NCI-H2171 treated with DMSO at 0.1 percent for 48 hours (cell line): ENCODE measurements at regions not wholly inside any gene's neighbourhood (a gene's known extent, or its start where the extent isn't known, plus 50 kb on each side); places are given as distances from the start of the nearest gene placed in this dataset.
"Not testable (repeated sequence)": the region's sequence is repeated elsewhere in the genome, so short reads cannot be mapped to it uniquely, and the experiment has no call there.

Experiments
- DNase-seq: peaks from one replicate; lab custom pipeline; 2025; lab: John Stamatoyannopoulos, UW

DNA sequence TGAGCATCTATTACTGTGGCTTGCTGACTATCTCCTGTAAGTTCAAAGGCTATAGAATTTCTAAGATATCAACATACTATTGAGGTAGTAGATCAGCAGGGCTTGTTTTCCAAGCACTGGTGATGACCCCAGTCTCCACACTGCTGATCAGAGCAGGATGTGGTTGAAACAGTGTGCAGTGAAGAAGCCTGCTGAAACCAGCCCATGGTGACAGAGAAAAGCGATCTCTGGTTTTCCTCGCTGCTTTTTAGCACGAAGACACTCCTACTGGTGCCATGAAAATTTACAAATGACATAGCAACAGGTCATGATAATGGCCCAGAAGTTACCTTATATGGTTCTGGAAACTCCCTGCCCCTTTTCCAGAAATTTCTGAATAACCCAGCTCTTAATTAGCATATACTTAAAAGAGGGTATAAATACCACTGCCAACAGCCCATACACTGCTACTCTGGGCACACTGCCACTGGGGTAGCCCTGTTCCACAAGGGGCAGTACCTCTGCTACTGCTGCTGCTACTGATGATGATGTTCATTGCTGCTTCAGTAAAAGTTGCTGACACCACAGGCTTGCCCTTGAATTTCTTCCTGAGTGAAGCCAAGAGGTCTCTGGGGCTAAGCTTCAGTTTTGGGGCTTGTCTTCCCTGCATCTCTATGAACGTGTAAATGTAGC, 1689.5 kb upstream of the PCDH10 start:
- DNase-seq, result peak; percentile 78

DNA sequence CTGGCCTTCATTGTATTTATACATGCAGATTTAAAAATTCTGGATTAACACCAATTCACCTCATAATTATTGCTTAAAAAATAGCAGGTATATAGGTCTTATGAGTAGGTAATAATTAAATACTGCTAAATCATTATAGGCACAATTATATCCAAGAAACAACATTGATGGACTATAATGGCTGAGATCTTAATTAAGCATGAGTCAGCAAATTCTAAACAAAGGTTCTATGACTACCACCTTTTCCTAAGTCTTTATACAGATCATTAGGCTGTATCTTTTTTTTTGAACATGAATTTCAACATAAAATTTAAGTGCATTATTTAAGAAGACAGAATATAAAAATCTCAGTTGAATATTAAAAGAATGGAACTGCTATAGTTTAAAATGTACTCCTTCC, 1678.7 kb upstream of the PCDH10 start:
- DNase-seq, result no peak

- DNase-seq, result no peak
These were observed 1660.3 kb upstream of the PCDH10 start for GRCh38 chr4:131488772-131489171.

GRCh38 chr4:131496211-131496610, 1652.9 kb upstream of the PCDH10 start:
- DNase-seq, result not testable (repeated sequence)

DNA sequence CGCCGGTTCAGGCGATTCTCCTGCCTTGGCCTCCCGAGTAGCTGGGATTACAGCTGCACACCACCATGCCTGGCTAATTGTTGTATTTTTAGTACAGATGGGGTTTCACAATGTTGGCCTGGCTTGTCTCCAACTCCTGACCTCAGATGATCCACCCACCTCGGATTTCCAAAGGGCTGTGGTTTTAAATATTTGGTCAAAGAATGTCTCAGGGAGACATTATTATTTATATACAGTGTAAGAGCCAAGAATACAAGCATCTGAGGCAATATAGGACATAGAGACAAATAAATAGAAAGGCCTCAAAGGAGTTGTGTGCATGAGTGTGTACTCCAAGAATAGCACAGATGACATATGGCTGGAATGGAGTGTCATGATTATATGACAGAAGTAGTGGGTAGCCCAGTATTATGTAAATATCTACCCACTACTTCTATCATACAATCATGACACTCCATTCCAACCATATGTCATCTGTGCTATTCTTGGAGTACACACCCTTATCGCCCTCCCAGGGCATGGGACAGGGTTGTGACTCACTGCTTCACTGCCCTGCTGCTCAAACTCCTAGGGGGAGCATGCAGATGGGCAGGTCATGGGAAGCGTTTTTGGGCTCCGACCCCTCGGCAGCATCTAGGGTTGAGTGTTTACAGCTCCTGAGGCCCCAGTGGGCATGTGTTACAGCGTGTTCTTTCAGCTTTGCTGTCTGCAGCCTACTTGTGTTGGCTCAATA, 1649.8 kb upstream of the PCDH10 start:
- peak; percentile 89 for DNase-seq

DNA sequence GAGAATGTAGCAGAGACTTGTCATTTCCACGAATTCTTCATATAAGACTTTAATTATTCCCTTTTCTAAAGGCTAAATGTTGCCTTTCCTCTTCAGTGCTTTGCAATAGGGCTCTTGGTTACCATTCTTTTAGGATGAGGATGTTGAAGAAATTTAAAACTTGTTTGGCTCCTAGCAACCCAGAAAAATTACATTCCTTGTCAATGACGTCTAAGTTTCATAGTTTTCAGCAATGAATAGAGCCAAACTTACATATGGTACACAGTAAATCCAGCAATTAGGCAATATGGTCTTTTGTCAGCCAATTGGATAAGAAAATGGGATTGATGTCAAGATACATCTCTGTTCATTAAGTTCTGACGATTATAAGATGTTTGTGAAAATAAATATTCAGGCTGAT, 1639.6 kb upstream of the PCDH10 start:
- DNase-seq, result no peak

- DNase-seq, result no peak
These were observed 1622.4 kb upstream of the PCDH10 start for GRCh38 chr4:131526686-131527085.

GRCh38 chr4:131531087-131531486, 1618.0 kb upstream of the PCDH10 start:
- no peak for DNase-seq

DNA sequence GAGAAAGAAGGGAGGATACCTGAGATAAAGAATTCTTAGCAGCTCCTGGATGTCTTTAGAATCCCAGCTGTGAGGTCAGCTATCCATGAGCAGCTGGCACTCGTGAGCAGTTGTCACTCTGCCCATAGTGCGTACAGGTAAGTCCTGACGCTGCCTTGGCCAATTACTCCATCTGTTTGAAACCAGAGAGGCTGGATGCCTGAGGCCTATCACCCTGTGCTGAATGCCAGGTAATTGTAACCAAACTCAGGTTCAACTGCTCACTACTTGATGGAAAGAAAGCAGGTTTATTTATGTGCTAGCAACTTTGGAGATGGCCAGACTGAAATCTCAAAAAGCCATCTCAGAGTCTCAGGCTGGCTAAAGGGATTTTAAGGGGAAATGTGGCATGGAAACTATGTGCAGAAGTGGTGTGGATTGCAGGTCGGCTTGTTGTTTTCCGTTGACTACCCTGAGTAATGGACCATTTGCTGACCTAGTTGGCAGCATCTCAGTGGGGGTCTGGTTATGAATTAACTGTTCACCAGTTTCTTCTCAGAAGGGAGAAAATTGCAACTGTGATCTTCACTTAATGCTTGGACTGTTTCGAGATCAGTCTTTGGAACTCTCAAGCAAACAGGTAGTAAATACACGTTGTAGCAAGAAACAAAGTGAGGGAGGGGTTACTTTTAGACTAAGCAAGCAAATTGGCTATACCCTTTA, 1614.0 kb upstream of the PCDH10 start:
- peak; percentile 84 for DNase-seq

DNA sequence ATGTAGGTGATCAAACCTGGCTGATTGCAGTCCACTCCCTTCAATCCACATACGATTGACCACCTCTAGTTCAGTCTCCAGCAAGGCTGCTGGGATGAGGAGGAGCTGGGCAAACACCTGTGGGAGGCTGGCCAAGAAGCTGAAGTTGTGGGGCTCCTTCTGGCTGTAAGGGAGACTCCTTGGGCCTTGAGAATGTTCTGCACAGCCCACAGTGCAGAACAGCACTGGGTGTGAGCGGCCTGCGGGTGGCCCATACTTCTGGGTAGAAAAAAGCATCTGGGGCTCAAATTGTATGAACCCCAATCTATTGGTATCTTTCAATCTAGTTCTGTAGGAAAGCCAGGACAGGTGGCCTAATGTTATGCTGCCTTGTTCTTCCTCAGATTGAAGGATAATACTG, 1608.8 kb upstream of the PCDH10 start:
- DNase-seq, result no peak

DNA sequence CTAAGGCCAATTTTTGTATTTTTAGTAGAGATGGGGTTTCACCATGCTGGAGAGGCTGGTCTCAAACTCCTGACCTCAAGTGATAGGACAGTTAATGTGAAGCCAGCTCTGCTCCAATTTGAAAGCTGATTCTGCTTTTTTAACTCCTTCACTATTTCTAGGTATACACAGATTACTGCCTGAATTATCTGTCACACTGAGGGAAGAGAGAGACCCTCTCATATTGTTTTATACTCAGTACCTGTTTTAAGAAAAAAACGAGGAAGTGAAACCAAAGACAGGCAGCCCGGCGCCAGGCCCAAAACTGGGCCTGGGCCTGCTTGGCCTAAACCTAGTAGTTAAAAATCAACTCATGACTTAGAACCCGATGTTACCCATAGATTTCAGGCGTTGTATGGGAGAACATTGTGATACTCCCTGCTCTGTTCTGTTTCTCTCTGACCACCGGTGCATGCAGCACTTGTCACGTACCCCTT, 1601.5 kb upstream of the PCDH10 start:
- DNase-seq, result no peak

GRCh38 chr4:131551306-131551705, 1597.8 kb upstream of the PCDH10 start:
- DNase-seq, result no peak

DNA sequence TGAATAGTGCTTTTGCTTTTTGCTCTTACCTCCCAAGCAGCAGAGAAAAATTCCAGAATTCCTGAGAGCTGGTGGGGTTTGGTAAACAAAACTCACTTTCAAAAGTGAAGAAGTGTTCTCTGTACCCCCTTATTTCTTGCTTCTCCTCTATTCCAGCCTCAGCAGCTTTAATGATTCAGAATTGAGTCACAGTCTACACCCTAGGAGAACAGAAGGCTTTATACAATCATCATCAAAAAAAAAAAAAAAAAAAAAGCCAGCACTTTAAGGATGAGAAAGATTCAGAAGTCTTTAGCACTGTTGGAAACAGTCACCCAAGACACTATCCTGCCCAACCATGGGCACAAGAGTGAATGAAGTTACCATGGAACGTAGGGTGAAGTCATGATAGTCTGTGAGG, 1583.1 kb upstream of the PCDH10 start:
- no peak for DNase-seq

GRCh38 chr4:131584587-131584986, 1564.5 kb upstream of the PCDH10 start:
- DNase-seq, result peak; percentile 73

DNA sequence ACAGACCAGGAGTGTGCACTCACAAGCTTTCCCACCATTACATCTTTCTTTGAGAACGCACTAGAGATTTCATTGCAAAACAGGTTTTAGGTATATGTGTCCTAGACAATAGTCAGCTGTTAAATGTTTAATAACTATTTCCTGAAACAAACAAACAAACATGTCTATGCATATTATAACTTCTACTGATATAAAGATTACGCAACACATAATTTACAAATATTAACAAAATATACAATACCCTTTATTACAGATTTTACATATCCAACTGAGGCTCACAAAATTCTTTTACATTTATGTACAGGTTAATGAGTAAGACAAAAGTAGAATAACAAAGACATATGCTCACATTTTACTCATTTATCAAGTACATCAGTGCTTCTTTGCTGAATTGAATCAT, 1554.0 kb upstream of the PCDH10 start:
- DNase-seq, result no peak

- no peak for DNase-seq
These were observed 1545.4 kb upstream of the PCDH10 start for GRCh38 chr4:131603705-131604104.

- no peak for DNase-seq
These were observed 1540.1 kb upstream of the PCDH10 start for GRCh38 chr4:131609039-131609438.

DNA sequence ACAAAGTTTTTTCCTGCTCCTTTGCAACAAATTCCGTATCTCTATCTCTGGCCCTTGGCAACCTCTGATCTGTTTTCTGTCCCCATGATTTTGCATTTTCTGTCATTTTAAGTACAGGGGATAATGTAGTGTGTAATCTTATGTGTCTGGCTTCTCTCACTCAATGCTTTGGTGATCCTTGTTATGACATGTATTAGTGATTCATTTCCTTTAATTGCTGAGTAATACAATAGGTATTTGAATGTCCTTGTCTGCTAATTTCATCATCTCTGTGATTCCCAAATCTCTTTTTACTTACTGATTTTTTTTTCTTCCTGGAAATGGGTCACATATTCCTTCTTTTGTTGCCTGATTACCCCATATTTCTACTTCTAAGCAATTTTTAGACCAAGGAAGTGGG, 1538.6 kb upstream of the PCDH10 start:
- not testable (repeated sequence) for DNase-seq

DNA sequence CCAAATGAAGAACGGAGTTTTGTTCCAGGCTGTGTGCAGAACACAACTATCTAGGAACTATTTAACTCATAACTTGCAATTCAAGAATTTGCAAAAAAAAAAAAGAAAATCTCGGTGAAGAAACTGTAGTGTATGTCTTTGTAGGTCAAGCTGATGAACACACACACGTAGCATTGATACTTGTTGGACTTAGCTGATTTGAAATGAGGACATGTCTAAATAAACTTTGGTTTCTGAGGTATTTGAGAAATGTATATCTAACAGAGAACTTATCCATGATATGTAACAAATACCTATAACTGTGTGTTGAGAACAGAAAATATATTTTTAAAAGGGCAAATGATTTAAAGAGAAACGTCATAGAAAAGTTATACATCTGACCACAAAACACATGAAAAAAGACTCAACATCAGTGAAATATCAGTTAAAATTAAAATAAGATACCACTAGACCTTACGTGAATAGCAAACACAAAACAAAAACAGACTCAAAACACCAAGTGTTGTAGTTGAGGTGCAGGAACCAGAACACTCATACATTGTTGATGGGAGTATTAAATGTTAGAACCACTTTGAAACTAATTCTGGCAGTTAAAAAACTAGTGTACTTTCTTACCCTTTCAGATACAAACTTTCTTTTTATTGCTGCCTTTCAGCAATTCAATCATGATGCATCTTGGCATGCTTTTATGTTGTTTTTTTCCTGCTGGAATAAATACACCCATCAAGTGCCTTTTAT, 1535.8 kb upstream of the PCDH10 start:
- no peak for DNase-seq

- DNase-seq, result no peak
These were observed 1535.3 kb upstream of the PCDH10 start for GRCh38 chr4:131613824-131614216.

GRCh38 chr4:131632877-131633276, 1516.2 kb upstream of the PCDH10 start:
- DNase-seq, result no peak

DNA sequence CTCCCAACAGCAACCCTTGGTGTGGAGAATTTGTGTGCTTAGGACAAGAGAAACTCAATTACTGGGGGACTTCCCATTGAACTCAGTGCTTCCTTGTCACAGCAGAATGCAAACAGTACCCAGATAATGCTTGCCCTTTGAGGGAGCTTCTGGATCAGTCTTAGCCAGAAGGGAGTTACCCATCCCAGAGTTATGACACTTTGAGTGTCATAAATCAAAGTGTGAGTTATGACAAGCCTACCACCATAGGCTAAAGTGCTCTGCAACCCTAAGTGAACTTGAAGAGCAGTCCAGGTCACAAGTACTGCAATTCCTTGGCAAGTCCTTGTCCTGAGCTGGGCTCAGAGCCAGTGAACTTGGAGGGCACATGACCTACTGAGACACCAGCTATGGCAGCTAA, 1513.9 kb upstream of the PCDH10 start:
- DNase-seq, result no peak
